ENCODE measurements at regions not wholly inside any gene's neighbourhood (a gene's known extent, or its start where the extent isn't known, plus 50 kb on each side); places are given as distances from the start of the nearest gene placed in this dataset.

DNA sequence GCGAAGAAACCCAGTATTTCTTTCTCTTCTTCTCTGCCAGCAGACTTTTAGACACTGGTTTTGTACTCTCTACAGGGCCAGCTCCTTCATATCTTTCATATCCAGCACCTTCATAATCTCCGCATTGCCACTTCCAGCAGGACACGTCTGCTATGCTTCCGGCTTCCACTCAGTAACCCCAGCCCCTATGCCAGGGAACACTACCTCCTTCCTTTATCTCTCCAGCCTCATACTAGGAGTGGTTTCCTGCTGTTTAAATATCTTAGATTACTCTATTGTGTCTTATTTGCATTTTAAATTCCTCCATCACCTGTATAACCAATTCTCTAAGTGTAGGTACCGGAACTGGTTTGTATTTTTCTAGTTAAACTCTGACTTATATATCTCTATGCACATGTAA lies 667.8 kb upstream of the ID4 start:
- TF ChIP-seq, protein P1, sequence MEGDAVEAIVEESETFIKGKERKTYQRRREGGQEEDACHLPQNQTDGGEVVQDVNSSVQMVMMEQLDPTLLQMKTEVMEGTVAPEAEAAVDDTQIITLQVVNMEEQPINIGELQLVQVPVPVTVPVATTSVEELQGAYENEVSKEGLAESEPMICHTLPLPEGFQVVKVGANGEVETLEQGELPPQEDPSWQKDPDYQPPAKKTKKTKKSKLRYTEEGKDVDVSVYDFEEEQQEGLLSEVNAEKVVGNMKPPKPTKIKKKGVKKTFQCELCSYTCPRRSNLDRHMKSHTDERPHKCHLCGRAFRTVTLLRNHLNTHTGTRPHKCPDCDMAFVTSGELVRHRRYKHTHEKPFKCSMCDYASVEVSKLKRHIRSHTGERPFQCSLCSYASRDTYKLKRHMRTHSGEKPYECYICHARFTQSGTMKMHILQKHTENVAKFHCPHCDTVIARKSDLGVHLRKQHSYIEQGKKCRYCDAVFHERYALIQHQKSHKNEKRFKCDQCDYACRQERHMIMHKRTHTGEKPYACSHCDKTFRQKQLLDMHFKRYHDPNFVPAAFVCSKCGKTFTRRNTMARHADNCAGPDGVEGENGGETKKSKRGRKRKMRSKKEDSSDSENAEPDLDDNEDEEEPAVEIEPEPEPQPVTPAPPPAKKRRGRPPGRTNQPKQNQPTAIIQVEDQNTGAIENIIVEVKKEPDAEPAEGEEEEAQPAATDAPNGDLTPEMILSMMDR (IDR thresholded peaks at IDR 0.05): no peak
- TF ChIP-seq POLR2A (IDR thresholded peaks at IDR 0.05): no peak

Data from upper lobe of left lung (tissue), 4 donors.